T-helper 1 cell (primary cell): ENCODE measurements at regions not wholly inside any gene's neighbourhood (a gene's known extent, or its start where the extent isn't known, plus 50 kb on each side); places are given as distances from the start of the nearest gene placed in this dataset.
"Not testable (repeated sequence)": the region's sequence is repeated elsewhere in the genome, so short reads cannot be mapped to it uniquely, and the experiment has no call there.

Experiments
- DNase-seq, 5 donors: peaks; one replicate each; pipeline ENCODE4 v3.0.0-alpha.2; 2012 to 2020

DNA sequence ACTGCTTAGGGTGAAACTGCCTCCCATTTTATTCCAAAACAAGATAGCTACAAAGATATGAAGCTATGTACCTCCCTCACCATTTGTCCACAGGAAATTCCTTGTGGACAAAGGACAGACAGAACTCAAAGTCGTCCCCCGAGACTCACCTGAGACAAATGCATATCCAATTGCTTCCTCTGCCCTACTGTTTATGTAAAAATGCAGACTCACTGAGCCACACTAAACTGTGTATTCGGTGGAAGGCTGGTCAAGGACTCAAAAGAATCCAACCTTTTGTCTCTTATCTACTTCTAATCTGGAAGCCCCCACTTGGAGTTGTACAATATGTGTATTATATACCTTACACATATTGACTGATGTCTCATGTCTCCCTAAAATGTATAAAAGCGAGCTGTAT, 288.0 kb upstream of the ERCC4 start:
- no peak for DNase-seq

DNA sequence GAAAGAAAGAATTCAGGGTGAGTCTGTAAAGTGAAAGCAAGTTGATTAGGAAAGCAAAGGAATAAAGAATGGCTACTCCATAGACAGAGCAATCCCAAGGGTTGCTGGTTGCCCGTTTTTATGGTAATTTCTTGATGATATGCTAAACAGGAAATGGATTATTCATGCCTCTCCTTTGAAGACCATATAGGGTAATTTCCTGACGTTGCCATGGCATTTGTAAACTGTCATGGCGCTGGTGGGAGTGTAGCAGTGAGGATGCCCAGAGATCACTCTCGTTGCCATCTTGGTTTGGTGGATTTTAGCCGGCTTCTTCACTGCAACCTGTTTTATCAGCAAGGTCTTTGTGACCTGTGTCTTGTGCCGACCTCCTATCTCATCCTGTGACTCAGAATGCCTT, 287.4 kb upstream of the ERCC4 start:
- DNase-seq: not testable (repeated sequence)

DNA sequence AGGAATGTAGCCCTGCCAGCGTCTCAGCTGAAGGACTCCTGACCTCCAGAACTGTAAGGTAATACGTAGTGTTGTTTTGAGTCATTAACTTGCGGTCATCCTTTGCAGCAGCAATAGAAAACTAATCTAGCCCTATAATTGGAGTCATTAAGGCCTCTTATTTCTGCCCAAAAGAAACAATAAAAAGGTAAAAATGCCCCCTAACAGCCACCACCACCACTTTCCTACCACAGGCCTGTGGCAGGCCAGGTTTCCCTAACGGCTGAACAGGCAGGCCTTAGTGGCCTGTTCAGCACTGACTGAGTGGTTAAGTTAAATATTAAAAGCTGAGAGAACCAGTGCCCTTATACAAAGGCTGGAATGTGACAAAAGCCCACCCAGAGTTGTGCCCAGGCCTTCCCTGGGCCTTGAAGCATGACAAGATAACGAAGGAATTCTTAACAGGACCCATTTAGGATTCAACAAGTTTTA, 286.5 kb upstream of the ERCC4 start:
- DNase-seq: no peak

DNA sequence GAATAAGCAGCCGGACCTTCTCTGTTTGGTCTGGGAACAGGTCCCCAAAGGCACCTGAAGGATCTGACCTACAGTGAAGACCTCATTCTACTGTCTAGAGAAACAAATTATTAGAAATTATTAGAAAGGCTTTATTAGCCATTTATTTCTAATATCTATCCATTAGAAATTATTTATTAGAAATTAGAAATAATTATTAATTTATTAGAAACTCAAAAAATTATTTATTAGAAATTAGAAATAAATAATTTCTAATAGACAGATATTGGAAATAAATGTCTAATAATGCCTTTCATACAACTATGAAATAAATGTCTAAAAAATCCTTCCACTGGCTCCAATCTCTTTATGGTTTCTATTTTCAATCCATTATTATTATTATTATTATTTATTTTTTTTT, 285.7 kb upstream of the ERCC4 start:
- no peak for DNase-seq

DNA sequence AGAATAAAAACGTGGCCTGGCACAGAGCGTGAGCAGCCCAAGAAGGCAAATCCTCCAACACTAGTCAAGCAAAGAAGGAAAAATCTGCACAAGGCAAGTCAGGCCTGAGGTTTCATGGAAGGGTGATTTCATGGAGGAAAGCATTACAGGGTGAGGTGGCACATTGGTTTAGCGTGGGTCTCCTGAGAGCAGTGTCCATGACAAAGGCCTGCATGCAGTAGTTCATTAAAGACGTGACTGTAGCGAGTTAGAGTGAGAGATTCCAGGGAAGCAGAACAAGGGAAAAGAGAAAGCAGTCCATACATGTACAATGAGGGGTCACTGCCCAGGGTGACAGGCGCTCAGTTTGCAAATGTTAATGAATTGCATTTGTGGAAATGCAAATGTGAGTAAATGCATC, 285.0 kb upstream of the ERCC4 start:
- DNase-seq: no peak

DNA sequence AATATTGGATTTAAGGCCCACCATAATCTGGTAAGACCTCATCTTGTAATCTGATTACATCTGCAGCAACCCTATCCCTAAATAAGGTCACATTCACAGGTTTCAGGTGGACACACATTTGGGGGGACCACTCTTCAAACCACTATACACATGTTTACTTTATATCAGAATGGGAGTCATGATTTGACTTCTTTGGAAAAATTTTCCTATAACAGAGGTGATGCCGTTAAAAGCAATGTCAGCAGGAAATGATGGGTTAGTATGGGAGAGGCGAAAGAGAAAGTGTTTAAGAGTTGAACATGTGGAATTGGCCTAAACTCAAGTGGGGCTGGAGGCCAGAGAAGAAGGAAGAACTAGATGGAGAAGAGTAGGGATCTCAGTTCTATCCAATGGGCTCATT, 281.7 kb upstream of the ERCC4 start:
- DNase-seq: no peak

DNA sequence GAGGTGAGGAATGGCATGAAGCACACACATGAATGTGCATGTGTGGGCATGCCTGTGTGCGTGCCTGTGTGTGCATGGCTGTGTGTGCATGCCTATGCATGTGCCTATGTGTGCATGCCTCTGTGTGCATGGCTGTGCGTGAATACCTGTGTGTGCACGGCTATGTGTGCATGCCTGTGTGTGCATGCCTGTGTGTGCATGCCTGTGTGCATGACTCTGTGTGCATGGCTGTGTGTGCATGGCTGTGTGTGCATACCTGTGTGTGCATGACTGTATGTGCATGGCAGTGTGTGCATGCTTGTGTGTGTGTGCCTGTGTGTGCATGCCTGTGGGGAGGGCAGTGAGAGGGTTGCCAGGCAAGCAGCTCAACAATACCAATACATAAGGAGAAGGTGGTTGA, 276.5 kb upstream of the ERCC4 start:
- DNase-seq: no peak

DNA sequence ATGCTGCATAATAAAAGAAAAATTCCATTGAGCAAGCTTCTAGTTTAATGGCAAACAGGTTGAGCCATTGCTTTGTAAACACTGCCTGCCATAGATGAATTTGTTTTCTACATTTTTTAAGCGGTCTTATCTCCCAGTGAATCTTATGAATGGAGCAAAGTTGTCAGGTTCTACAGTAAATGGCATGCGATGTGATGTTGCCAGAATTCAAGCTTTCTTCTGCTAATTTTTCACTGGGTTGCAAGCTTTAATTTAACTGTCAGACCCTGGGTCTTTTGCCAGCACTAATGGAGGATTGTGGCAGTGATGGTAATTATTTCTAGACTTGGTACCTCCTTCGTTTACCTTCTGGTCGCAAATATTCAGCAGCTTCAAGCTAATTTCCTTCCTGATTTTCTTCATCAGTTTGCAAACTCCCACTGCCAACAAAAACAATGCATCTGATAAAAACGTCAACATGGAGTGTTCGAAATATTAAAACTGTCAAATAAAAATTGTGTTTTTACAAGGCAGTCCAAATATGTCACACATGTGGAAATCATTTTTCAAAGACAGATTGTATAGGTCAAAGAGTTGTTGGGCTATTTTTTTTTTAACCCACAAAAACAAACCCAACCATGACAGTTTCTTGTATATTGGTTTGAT, 274.2 kb upstream of the ERCC4 start:
- no peak for DNase-seq

DNA sequence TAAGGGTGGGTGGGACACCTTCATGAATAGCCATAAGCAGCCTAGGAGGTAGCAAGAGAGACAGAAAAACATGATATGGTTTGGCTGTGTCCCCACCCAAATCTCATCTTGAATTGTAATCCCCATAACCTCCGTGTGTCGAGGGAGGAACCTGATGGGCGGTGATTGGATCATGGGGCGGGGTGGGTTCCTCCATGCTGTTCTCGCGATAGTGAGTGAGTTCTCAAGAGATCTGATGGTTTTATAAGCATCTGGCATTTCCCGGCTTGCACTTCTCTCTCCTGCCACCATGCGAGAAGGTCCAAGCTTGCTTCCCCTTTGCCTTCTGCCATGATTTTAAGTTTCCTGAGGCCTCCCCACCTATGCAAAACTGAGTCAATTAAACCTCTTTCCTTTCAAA, 259.1 kb upstream of the ERCC4 start:
- no peak for DNase-seq

DNA sequence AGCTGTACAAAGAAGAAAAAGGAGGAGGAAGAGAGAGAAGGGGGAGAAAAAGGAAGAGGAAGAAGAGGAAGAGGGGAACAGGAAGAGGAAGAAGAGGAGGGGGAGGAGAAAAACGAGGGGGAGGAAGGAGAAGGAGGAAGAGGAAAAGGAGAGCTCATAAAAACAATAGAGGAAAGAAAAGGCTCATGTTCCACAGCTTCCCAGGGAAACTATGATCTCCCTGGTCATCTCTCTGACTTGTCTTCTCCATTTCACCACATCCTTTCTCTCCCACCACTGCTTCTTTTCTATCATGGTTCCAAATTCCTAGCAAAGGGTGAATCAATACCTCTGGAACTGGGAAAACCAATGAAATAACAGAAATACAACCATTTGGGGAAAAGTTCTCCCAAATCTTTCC, 254.1 kb upstream of the ERCC4 start:
- DNase-seq: no peak

DNA sequence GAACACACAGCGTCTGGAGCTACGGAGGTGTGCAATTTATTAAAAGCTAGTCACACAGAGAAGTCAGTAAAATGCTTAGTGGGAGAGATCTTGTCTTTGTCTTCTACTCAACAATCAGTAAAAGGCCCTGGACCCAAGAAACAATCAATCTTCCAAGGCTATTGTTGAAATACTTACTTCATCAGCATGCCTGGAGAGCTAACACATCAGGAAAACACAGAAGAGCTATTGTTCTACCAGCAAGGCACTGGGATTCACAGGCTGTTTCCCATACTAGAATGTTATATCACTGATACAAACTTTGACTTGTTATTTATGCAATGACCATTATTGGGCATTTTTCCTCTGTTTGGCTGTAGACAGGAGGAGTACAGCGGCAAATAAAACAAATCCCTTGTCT, 247.8 kb upstream of the ERCC4 start:
- DNase-seq: no peak

DNA sequence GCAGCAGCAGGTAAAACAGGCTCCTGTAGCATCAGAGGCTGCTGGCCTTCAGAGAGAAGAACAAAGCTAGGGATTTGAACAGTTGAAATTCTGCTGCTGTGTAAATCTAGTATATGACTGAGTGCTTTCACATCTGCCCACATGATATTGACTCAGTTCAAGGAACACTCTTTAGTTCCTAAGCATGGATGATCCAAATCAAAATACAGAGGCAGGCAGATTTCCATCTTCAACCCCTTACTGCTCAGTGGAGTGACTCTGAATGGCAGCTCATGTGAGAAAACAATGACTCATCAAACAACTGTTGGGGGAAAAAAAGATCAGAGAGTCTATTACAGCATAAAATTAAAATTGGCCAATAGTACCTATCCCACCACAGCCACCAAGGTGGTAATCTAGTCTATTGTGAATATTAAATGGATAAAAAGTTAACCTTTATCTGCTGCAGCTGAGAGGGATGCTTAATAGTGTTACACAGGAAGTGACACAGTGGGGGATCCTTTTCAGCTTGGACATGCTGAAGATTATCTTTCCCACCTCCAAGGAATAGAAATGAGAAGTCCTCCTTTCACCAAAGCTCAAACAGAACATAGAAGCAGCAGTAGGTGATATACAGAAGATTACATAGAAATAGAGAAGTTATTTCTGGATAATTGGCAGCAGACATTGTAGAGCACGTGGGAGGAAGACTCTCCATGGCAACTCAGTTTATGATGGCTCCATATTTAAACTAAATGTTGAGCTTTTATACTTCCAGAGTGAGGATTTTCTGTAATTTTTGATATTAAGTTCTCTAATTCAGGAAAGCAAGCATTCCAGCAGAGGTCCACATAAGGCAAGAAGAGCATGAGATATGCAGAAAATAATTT, 239.7 kb upstream of the ERCC4 start:
- DNase-seq: no peak

DNA sequence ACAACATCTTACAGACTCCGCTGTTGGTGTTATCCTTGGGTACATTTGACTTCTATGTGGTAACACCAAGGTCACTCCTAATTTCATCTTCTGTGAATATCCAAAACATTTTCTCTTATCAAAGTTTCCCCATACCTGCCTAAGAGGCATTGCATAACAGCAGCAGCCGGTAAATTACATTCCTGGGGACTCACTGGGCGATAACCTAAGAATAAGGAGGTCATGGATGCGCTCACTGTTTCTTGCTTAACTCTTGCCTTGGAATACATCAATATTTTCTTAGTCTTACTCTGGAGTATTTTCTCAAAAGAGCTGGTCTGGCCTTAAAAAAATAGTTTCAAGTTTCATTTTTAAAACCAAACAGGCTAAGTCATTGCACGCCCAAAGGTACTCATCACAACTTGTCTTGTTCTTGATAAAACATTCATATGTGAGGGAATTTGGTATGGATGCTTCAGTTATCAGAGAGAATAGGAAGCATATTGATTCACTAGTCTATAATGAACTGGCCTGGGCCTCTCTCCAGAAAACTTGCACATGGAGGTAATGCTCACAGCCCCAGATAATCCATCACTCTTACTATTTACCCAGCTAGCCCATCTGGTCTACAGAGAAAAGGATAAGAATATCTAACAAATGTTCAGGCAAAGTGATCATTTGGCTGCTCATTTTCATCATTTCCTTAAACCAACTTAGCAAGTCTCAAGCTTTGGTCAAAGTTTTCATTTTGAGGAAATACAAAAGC, 235.0 kb upstream of the ERCC4 start:
- no peak for DNase-seq

DNA sequence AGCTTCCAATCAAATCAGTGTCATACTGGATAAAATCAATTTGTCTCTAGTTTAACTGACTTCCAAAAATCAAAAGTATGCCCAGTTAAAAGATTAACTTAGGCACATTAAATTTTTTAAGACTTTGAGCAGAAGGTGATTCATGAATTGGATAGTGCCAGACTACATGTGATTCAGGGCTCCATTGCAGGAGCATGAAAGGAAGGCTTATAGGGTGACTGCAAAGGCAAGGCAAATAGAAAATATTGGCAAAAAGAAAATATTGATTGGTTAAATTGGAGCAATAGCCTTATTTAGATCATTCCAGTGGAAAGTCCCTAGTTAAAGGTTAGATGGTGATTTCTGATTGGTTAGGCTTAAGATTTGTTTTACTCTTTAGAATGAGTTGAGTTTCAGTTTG, 223.9 kb upstream of the ERCC4 start:
- no peak for DNase-seq

DNA sequence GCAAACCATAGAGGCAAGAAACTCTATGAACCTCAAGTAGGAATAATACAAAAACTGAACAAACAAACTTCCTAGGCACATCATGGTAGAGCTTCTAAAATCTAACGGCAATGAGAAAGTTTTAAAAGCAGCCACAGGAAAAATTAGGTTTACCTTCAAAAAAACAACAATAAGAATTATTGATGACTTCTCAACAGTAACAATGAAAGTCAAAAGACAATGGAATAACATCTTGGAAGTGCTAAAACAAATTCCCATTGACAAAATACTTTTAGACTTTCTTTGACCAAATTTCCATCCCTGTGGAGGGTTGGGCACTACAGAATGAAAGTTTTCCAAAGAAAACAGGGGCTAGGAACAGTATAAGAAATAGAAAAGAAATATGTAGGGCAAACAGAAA, 222.9 kb upstream of the ERCC4 start:
- no peak for DNase-seq

DNA sequence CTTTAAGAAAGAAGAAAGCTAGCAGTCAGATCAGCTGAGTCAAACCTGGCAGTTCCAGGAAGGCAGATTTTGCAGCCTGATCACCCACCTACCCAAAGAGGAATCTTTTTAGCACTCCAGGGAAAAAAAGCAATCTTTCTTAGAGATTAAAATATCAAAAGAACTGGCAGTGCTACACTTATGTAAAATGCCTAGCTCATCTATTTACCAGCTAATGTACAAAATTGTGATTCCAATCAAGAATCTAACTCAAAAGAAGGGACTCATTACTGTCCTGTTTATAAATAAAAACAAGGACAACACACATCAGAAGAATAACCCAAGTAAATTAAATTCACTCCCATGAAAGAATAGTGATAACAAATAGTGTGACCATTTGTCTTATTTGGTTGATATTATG, 222.4 kb upstream of the ERCC4 start:
- DNase-seq: no peak

DNA sequence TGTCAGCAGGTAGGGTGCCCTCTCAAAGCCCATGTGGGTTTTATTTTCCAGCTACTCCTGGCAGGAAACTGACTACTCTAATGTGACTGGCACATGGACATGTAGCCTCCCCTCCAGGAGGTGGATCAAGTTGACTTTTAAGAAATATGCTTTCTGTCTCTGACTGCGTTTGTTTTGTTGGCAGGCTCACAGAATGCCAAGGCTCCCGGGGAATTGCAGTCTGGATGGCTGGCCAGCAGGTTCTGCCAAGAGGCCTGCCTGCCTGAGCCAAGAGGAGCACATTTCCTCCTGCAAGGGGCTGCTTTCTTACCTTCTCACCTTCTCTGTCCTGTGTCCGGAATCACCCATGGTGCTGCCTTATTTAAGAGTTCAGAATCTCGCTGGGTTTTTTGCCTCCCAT, 217.3 kb upstream of the ERCC4 start:
- DNase-seq: no peak

DNA sequence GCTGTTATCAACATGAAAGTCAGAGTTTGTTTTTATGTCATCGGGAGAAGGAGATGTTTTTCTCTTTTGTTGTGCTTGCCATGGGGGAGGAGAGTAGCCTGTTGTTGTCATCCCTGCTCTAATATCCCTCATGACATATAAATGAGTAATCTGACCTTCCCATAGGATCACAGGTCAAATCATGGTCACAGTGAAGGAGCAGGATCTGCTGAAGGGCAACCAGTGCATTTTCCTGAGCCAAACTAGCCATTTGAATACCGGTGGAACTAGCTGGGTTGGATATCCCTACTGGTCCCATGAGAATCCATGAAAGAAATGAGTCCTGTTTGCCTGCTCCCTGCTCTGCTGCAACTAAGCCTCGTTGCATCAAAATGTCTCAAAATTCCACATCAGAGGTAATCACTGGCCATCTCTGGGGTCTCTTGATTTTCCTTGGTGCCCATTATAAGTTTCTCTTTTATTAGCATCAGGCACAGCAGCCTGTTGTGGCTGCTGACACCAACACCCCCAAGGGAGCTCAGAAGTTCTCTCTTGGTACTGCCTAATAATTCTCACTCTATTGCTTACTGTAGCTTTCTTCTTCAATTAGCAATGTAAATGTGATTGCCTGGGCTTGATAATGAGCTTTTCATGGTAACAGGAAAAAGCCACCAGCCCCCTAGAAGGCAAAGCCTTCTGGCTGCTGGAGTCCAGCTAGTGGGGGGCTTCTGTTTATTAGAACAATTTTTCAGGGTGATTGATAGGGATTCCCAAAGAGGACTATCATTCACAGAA, 211.4 kb upstream of the ERCC4 start:
- no peak for DNase-seq

DNA sequence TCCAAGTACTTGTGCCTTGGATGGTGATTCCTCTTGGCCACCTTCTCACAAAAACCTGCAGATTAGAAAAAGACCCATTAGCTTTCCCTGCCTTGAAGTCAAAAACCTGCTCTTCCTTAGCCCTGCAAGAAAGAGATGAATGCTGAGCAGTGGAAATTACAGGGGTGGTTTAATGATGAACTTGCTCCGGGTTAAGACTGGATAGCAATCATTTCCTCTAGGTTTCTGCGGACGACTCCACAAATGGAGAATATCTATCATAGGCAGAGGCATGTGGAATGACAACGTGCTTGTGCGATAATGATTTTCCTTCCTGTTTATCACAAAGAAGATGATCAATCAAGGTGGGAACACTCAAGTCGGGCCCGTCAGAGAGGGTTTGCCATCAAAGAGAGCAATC, 201.2 kb upstream of the ERCC4 start:
- no peak for DNase-seq

DNA sequence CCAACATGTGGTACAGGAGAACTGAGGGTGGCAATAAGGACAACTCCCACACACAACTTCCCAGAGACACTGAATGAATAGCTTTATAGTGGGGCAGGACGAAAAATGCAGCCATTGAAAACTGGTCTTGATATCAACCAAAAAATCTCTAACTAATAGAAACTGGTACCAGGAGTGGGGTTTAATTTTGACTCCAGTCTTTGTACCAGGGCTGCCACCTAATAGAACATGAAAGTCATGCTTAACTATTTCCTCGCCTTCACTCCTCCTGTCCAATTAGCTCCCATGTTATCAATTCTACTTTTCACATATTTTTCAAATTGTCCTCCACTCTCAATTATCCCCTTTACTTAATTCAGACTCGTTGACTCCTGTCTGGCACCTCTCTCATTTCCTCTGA, 192.0 kb upstream of the ERCC4 start:
- DNase-seq: no peak

DNA sequence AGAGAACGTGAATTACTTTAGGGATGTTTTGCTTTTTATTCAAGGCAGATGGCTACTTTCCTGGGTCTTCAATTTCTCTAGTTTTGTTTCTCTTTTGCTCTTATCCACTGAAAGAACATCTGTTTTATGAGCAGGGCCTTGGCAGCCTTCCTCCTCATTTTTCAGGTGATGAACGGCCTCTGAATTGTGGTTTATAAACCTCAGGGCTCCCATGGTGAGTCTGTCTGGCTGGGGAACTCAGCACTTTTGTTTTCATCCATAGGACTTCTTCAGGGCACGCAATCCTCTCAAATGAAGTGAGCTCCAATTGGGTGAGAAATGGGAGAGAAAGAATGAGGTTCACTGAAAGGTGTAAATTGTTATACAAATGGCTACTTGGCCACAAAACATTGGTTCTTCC, 186.4 kb upstream of the ERCC4 start:
- no peak for DNase-seq

DNA sequence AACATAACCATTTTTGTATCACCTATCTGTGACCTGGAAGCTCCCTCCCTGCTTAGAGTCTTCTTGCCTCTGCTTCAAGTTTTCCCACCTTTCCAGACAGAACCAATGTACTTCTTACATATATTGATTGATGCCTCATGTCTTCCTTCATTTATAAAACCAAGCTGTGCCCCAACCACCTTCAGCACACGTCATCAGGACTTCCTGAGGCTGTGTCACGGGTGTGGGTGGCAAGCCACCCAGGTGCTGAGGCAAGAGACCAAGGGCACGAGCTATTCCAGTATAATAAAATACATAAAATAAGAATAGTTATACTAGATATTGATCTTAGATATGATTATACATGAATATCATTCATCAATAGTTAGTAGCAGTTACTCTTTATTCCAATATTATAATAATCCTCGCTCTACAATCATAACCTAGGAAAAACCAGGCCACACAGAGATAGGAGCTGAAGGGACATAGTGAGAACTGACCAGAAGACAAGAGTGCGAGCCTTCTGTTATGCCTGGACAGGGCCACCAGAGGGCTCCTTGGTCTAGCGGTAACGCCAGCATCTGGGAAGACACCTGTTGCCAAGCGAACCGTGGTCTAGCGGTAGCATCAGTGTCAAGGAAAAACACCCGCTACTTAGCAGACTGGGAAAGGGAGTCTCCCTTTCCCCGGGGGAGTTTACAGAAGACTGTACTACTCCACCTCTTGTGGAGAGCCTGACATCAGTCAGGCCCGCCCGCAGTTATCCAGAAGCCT, 180.2 kb upstream of the ERCC4 start:
- DNase-seq: not testable (repeated sequence)
